ENCODE measurements at regions not wholly inside any gene's neighbourhood (a gene's known extent, or its start where the extent isn't known, plus 50 kb on each side); places are given as distances from the start of the nearest gene placed in this dataset.

DNA sequence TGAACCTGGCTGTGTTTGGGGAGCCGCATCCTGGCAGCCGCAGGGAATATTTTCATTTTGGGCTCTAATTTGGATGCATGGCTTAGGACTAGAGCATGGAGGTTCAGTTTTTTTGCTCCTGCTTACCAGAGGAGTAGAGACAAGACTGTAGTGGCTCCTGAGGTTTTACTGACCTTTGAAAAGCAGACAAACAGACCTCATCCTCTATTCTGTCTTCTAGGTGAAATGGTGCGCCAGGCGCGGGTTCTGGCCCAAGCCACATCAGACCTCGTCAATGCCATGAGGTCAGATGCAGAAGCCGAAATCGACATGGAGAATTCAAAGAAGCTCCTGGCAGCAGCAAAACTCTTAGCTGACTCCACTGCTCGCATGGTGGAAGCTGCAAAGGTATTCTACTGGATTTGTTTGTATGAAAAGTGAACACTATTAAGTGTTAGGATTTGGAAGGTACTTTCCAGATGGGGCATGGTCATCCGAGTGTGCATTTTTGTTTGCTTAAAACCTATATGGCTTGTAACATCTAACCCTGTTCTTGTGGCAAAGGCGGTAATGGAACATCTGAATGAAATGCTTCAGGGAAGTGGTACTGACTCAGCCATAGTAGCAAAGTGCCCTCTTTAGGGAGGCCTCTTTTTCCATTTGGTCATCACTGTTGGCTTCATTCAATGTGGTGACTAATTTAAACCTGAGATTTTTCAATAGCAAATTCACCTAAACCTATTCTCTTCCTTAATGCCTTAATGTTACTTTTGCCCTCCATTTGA is 330.7 kb upstream of the TPM1 start:
- intact Hi-C loops (cut with DNase I): no loop called here
- no peak overlapping the region for H3K27ac ChIP-seq
- no peaks in the 10 kb centered on the region for H3K9me3 ChIP-seq
- H3K27me3 ChIP-seq: no peaks in the 10 kb centered on the region
- H3K36me3 ChIP-seq: peaks cover 43 to 76% of the 10 kb centered on the region in 2 donors
- DNase-seq (ENCODE audit: low spot score in 2 of 2): no peak
- no peaks in the 10 kb centered on the region for H3K4me1 ChIP-seq
- H3K4me3 ChIP-seq: no peak overlapping the region
- TF ChIP-seq, protein P1, sequence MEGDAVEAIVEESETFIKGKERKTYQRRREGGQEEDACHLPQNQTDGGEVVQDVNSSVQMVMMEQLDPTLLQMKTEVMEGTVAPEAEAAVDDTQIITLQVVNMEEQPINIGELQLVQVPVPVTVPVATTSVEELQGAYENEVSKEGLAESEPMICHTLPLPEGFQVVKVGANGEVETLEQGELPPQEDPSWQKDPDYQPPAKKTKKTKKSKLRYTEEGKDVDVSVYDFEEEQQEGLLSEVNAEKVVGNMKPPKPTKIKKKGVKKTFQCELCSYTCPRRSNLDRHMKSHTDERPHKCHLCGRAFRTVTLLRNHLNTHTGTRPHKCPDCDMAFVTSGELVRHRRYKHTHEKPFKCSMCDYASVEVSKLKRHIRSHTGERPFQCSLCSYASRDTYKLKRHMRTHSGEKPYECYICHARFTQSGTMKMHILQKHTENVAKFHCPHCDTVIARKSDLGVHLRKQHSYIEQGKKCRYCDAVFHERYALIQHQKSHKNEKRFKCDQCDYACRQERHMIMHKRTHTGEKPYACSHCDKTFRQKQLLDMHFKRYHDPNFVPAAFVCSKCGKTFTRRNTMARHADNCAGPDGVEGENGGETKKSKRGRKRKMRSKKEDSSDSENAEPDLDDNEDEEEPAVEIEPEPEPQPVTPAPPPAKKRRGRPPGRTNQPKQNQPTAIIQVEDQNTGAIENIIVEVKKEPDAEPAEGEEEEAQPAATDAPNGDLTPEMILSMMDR (IDR thresholded peaks at IDR 0.05): no peak

DNA sequence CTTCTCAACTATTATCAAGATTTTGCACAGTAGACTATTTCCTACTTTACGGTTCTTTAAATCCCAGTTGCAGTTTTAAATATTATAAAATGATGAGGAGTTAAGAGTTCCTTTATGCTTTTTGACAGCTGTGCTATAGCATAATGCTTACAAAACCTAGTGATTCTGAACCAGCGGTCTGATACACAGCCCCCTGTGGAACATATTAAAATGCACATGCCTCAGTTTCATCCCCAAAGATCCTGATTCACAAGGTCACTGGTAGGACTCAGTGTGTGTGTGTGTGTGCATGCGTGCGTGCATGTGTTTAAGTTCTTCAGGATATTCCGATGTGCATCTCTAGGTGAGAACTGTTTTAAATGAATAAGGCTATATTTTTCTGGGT is 330.1 kb upstream of the TPM1 start:
- TF ChIP-seq, protein P1 (IDR thresholded peaks at IDR 0.05): no peak
- H3K4me3 ChIP-seq: no peak overlapping the region
- no peaks in the 10 kb centered on the region for H3K27me3 ChIP-seq
- intact Hi-C loops (cut with DNase I): no loop called here
- DNase-seq (ENCODE audit: low spot score in 2 of 2): no peak
- H3K36me3 ChIP-seq: peaks cover 48 to 77% of the 10 kb centered on the region in 2 donors
- H3K27ac ChIP-seq: no peak overlapping the region
- no peaks in the 10 kb centered on the region for H3K9me3 ChIP-seq
- H3K4me1 ChIP-seq: no peaks in the 10 kb centered on the region

DNA sequence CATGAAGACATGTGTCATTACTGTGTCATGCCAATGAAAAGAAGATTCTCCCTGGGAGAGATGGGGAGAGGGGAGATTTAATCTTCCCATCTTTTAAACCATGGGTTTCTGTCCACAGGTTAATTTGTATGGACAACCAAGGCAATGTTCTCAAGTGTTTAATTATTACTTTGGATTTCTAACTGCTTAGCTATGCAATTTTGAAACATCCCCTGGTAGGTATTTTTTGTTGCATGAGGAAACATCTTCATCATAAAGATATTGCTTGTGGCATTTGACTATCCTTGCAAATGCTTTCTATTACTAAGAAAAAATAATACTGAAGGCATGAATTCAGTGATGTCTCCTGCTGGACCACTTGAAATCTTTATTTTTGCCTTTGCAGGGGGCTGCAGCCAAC is 326.6 kb upstream of the TPM1 start:
- intact Hi-C loops (cut with DNase I): no loop called here
- Histone ChIP-seq H3K4me3 (no peak overlapping the region), H3K36me3 (peaks cover 56 to 81% of the 10 kb centered on the region in 2 donors), H3K9me3 (no peaks in the 10 kb centered on the region), H3K27me3 (no peaks in the 10 kb centered on the region), H3K27ac (no peak overlapping the region), H3K4me1 (no peaks in the 10 kb centered on the region)
- DNase-seq (ENCODE audit: low spot score in 2 of 2): no peak
- TF ChIP-seq, protein P1 (IDR thresholded peaks at IDR 0.05): no peak

GRCh38 chr15:62717496-62717895 is 325.1 kb upstream of the TPM1 start:
- Histone ChIP-seq H3K4me3 (no peak overlapping the region), H3K27ac (no peak overlapping the region), H3K4me1 (no peaks in the 10 kb centered on the region), H3K36me3 (peaks cover 44 to 71% of the 10 kb centered on the region in 2 donors), H3K9me3 (no peaks in the 10 kb centered on the region), H3K27me3 (no peaks in the 10 kb centered on the region)
- no peak for DNase-seq (ENCODE audit: low spot score in 2 of 2)
- intact Hi-C loops (cut with DNase I): no loop called here
- TF ChIP-seq, protein P1 (IDR thresholded peaks at IDR 0.05): no peak

- H3K4me3 ChIP-seq: no peak overlapping the region
- DNase-seq (ENCODE audit: low spot score in 2 of 2): no peak
- H3K27me3 ChIP-seq: no peaks in the 10 kb centered on the region
- H3K9me3 ChIP-seq: no peaks in the 10 kb centered on the region
- no peak overlapping the region for H3K27ac ChIP-seq
- peaks cover 49 to 75% of the 10 kb centered on the region in 2 donors for H3K36me3 ChIP-seq
- TF ChIP-seq, protein P1 (IDR thresholded peaks at IDR 0.05): no peak
- H3K4me1 ChIP-seq: no peaks in the 10 kb centered on the region
- intact Hi-C loops (cut with DNase I): no loop called here
These were observed 323.2 kb upstream of the TPM1 start for GRCh38 chr15:62719316-62719715.

All from ascending aorta (tissue), 2 donors.